ENCODE measurements at regions not wholly inside any gene's neighbourhood (a gene's known extent, or its start where the extent isn't known, plus 50 kb on each side); places are given as distances from the start of the nearest gene placed in this dataset.

DNA sequence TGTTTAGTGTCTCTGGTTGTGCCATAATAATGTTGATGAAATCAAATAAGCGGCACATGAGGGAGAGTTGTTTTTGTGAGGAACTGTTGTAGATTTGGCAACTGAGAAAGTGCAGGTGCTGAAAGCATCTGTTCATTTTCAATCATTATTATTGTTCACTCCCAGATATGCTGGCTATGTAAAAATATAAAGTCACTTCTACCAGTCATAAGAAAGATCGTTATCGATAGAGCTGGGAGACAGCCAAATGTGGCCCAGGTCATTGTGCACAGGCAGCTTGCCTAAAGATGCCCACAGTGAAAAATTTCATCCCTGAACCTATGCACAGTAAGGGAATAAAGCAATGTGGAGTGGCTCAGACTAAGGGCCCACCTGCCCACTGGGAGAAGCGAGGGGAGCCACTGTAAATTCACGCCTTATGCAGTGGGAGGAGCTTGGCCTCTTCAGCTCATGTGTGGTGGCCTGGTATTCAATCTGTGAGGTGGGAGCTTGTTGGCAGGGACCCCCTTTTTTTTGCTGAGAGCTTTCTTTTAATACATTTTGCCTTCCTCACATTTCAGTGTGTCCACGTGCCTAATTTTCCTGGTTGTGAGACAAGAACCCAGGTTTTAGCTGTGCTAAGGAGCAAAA lies 1490.8 kb upstream of the TMEM132C start:
- Histone ChIP-seq H2BK12ac (ENCODE audit: insufficient read length, low read depth, low read length) (no peak overlapping the region), H3K56ac (ENCODE audit: insufficient read length, low read depth, low read length) (no peak overlapping the region), H2BK20ac (ENCODE audit: low read depth, low read length, poor library complexity, severe bottlenecking) (no peak overlapping the region), H3K9ac (ENCODE audit: extremely low read depth, insufficient read length, low read length) (no peak overlapping the region), H4K5ac (ENCODE audit: insufficient read length, low read depth, low read length) (no peak overlapping the region), H3K27ac (ENCODE audit: insufficient read length, low read depth, low read length) (no peak overlapping the region), H3K23me2 (ENCODE audit: insufficient read length, low read depth, low read length, poor library complexity, severe bottlenecking) (no peaks in the 10 kb centered on the region), H2BK5ac (ENCODE audit: insufficient read length, low read length) (no peak overlapping the region), H3K4me2 (ENCODE audit: insufficient read depth, insufficient read length, low read length) (no peak overlapping the region), H2BK15ac (ENCODE audit: low read depth, low read length) (no peak overlapping the region), H3K4ac (ENCODE audit: low read depth, low read length) (no peak overlapping the region), H3K18ac (ENCODE audit: insufficient read length, low read depth, low read length) (no peak overlapping the region), H2AFZ (ENCODE audit: low read length) (no peak overlapping the region), H3K27me3 (ENCODE audit: insufficient read depth, low read length) (no peaks in the 10 kb centered on the region), H3K14ac (ENCODE audit: insufficient read depth, low read length) (no peak overlapping the region), H4K91ac (ENCODE audit: insufficient read length, low read depth, low read length) (no peak overlapping the region), H3K4me1 (ENCODE audit: insufficient read depth, low read length) (no peaks in the 10 kb centered on the region), H4K20me1 (ENCODE audit: control insufficient read depth, insufficient read depth, insufficient read length) (no peaks in the 10 kb centered on the region), H4K8ac (replicated peaks; ENCODE audit: insufficient read length, low read depth, low read length) (no peak overlapping the region), H3K79me2 (ENCODE audit: insufficient read depth, low read length) (no peaks in the 10 kb centered on the region), H3T11ph (ENCODE audit: low read length) (no peak overlapping the region), H3K9me3 (ENCODE audit: control insufficient read depth, low read depth, low read length) (no peaks in the 10 kb centered on the region), H3K79me1 (ENCODE audit: insufficient read depth, low read depth, low read length, poor library complexity, severe bottlenecking) (no peaks in the 10 kb centered on the region), H3K23ac (ENCODE audit: insufficient read length, low read depth, low read length) (no peak overlapping the region), H2BK120ac (ENCODE audit: low read depth, low read length, poor library complexity, severe bottlenecking) (no peak overlapping the region), H2AK5ac (ENCODE audit: insufficient read length, low read length) (no peak overlapping the region)
- WGBS (ENCODE audit: extremely low coverage, insufficient read length, low lambda C conversion rate) = no CpG with 5 or more reads among the region's 6 CpGs
- H3K27ac Mint-ChIP-seq = no peak overlapping the region; a peak in 1 of 7 replicates
- peaks cover 3 to 5% of the 10 kb centered on the region in 2 experiments; a peak in 2 of 5 replicates for H3K9me3 Mint-ChIP-seq
- no peaks in the 10 kb centered on the region for H3K4me1 Mint-ChIP-seq
- peaks cover 5% of the 10 kb centered on the region for H3K27me3 Mint-ChIP-seq (ENCODE audit: low read depth)
- DNase-seq = no peak
- peaks cover 0 to 5% (median 2%) of the 10 kb centered on the region in 3 experiments; a peak in 2 of 7 replicates for H3K36me3 Mint-ChIP-seq (ENCODE audit: insufficient read depth in 1 of 3, low read depth in 3 of 3)
- H3K4me3 Mint-ChIP-seq = no peak overlapping the region
- TF ChIP-seq, protein P1, sequence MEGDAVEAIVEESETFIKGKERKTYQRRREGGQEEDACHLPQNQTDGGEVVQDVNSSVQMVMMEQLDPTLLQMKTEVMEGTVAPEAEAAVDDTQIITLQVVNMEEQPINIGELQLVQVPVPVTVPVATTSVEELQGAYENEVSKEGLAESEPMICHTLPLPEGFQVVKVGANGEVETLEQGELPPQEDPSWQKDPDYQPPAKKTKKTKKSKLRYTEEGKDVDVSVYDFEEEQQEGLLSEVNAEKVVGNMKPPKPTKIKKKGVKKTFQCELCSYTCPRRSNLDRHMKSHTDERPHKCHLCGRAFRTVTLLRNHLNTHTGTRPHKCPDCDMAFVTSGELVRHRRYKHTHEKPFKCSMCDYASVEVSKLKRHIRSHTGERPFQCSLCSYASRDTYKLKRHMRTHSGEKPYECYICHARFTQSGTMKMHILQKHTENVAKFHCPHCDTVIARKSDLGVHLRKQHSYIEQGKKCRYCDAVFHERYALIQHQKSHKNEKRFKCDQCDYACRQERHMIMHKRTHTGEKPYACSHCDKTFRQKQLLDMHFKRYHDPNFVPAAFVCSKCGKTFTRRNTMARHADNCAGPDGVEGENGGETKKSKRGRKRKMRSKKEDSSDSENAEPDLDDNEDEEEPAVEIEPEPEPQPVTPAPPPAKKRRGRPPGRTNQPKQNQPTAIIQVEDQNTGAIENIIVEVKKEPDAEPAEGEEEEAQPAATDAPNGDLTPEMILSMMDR (conservative IDR thresholded peaks at IDR 0.05) = no peak

Measured in H9 (cell line).